ENCODE measurements at regions not wholly inside any gene's neighbourhood (a gene's known extent, or its start where the extent isn't known, plus 50 kb on each side); places are given as distances from the start of the nearest gene placed in this dataset.

DNA sequence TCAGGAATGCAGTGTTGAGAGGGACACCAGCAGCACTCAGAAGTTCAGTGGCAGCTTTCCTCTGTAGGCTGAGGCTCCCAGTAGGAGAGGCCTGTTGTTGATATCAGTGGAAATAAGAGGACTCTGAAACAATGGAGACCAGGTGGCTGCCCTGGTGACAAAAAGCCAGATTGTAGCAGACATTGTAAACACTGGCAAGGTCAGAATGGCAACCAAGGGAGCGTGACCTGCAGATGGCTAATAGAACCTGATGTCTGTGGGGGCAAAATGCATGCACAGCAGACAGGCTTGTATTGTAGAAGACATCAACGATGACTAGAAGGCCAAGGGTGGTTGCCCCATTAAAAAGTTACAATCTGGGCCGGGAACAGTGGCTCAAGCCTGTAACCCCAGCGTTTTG lies 53.1 kb upstream of the GPR37L1 start:
- Histone ChIP-seq H3K4me1 (ENCODE audit: control insufficient read depth, insufficient read depth, low read length) (no peaks in the 10 kb centered on the region), H3K36me3 (ENCODE audit: control insufficient read depth in 2 of 2, insufficient read depth in 2 of 2, low read length in 1 of 2) (no peaks in the 10 kb centered on the region), H3K27ac (ENCODE audit: control insufficient read depth, insufficient read depth) (no peak overlapping the region), H3K27me3 (replicated peaks in 1 of 2; ENCODE audit: control insufficient read depth in 2 of 2, insufficient read depth in 2 of 2, low read length in 1 of 2) (no peaks in the 10 kb centered on the region), H4K20me1 (ENCODE audit: control insufficient read depth, insufficient read depth) (no peaks in the 10 kb centered on the region), H2AFZ (ENCODE audit: control insufficient read depth, low read depth, low read length) (no peak overlapping the region), H3K4me3 (no peak overlapping the region), H3K9ac (ENCODE audit: control insufficient read depth, insufficient read depth, low read length) (no peak overlapping the region), H3K79me2 (ENCODE audit: control insufficient read depth, insufficient read depth, low read length) (no peaks in the 10 kb centered on the region), H3K4me2 (ENCODE audit: control insufficient read depth, insufficient read depth) (no peak overlapping the region), H3K9me3 (replicated peaks; ENCODE audit: control insufficient read depth, insufficient read depth, low read length) (no peaks in the 10 kb centered on the region)
- CTCF ChIA-PET = interaction anchor here (1.1 to 1.6 kb wide), 3 partner anchors 7 to 174 kb away, joined by 3 to 5 read pairs (median 3); no protein-coding TSS in a partner anchor
- POLR2A ChIA-PET = no interaction called here
- in situ Hi-C loops (cut with MboI) = no loop called here
- ATAC-seq (no peak), DNase-seq (ENCODE audit: low read depth, low spot score) (no peak), FAIRE-seq (no peak)
- no peak for TF ChIP-seq ATF7 (IDR thresholded peaks at IDR 0.05; ENCODE audit: low read depth)
- TF ChIP-seq TCF3 (IDR thresholded peaks at IDR 0.05; ENCODE audit: borderline replicate concordance, insufficient read depth, low read depth, low read length) = no peak
- TF ChIP-seq SMARCA5 (IDR thresholded peaks at IDR 0.05) = no peak
- intact Hi-C loops (cut with micrococcal nuclease; ENCODE audit: unreplicated experiment) = no loop called here
- WGBS (ENCODE audit: insufficient coverage, insufficient replicate concordance, low lambda C conversion rate, missing lambda C conversion rate) = 17% methylated on average over 4 of the region's 4 CpGs
- SMC1A ChIA-PET (ENCODE audit: uncharacterized antibody, unreplicated experiment) = no interaction called here
- RAD21 ChIA-PET (ENCODE audit: unreplicated experiment) = no interaction called here
- no TSS peak for BruUV-seq (replicated peaks)

- Histone ChIP-seq H3K27me3 (replicated peaks in 1 of 2; ENCODE audit: control insufficient read depth in 2 of 2, insufficient read depth in 2 of 2, low read length in 1 of 2) (no peaks in the 10 kb centered on the region), H3K79me2 (ENCODE audit: control insufficient read depth, insufficient read depth, low read length) (no peaks in the 10 kb centered on the region), H3K4me1 (ENCODE audit: control insufficient read depth, insufficient read depth, low read length) (no peaks in the 10 kb centered on the region), H2AFZ (ENCODE audit: control insufficient read depth, low read depth, low read length) (no peak overlapping the region), H3K9ac (ENCODE audit: control insufficient read depth, insufficient read depth, low read length) (no peak overlapping the region), H3K4me2 (ENCODE audit: control insufficient read depth, insufficient read depth) (no peak overlapping the region), H3K27ac (ENCODE audit: control insufficient read depth, insufficient read depth) (no peak overlapping the region), H4K20me1 (ENCODE audit: control insufficient read depth, insufficient read depth) (no peaks in the 10 kb centered on the region), H3K36me3 (ENCODE audit: control insufficient read depth in 2 of 2, insufficient read depth in 2 of 2, low read length in 1 of 2) (no peaks in the 10 kb centered on the region), H3K9me3 (replicated peaks; ENCODE audit: control insufficient read depth, insufficient read depth, low read length) (no peaks in the 10 kb centered on the region), H3K4me3 (no peak overlapping the region)
- POLR2A ChIA-PET = no interaction called here
- ATAC-seq (no peak), DNase-seq (ENCODE audit: low read depth, low spot score) (no peak), FAIRE-seq (no peak)
- SMC1A ChIA-PET (ENCODE audit: uncharacterized antibody, unreplicated experiment) = no interaction called here
- 55% methylated on average over 8 of the region's 8 CpGs for WGBS (ENCODE audit: insufficient coverage, insufficient replicate concordance, low lambda C conversion rate, missing lambda C conversion rate)
- TF ChIP-seq NKRF (conservative IDR thresholded peaks at IDR 0.05) (no peak), ESRRA (IDR thresholded peaks at IDR 0.05; ENCODE audit: low read length) (no peak), TARDBP (IDR thresholded peaks at IDR 0.05; ENCODE audit: borderline replicate concordance) (no peak), IKZF2 (IDR thresholded peaks at IDR 0.05) (no peak), DPF2 (IDR thresholded peaks at IDR 0.05) (no peak), SRF (IDR thresholded peaks at IDR 0.05; ENCODE audit: low read depth in 2 of 2, low read length in 2 of 2) (no peak), EP300 (IDR thresholded peaks at IDR 0.05; ENCODE audit: borderline replicate concordance in 1 of 2, control insufficient read depth in 1 of 2, low read depth in 2 of 2, low read length in 2 of 2) (no peak), STAT3 (IDR thresholded peaks at IDR 0.05; ENCODE audit: low read depth, low read length) (no peak), NR2F1 (conservative IDR thresholded peaks at IDR 0.05) (no peak), YY1 (IDR thresholded peaks at IDR 0.05; ENCODE audit: low read depth, low read length) (no peak)
- intact Hi-C loops (cut with micrococcal nuclease; ENCODE audit: unreplicated experiment) = no loop called here
- in situ Hi-C loops (cut with MboI) = no loop called here
- BruUV-seq (replicated peaks) = no TSS peak
- RAD21 ChIA-PET (ENCODE audit: unreplicated experiment) = no interaction called here
- CTCF ChIA-PET = interaction anchor here (0.6 kb wide), 1 partner anchor 1024 kb away, joined by 3 read pairs; no protein-coding TSS in a partner anchor
Measured at GRCh38 chr1:202072211-202072765, 50.4 kb upstream of the GPR37L1 start.
